Esophagus muscularis mucosa (tissue), 4 donors: ENCODE measurements at regions not wholly inside any gene's neighbourhood (a gene's known extent, or its start where the extent isn't known, plus 50 kb on each side); places are given as distances from the start of the nearest gene placed in this dataset.

Experiments
- EP300 ChIP-seq: sonication (generic); formaldehyde crosslinking; IDR thresholded peaks from one replicate; pipeline ENCODE4 v1.6.1; 2017; ENCODE audit warnings: antibody characterized with exemption
- POLR2A ChIP-seq: fragments of 450-650 bp; IDR thresholded peaks from one replicate; pipeline ENCODE4 v1.6.1; 2017; ENCODE audit warnings: antibody characterized with exemption, moderate library complexity, mild to moderate bottlenecking, low read depth
- POLR2AphosphoS5 ChIP-seq, 2 donors: sonication (generic); formaldehyde crosslinking; IDR thresholded peaks; one replicate each; pipeline ENCODE4 v1.6.1; 2017; ENCODE audit warnings: antibody characterized with exemption in 2 of 2
- TF ChIP-seq, protein P1 (sequence below), 3 experiments: fragments of 200-600 bp in 2 of 3; fragments of 450-650 bp in 1 of 3; sonication (generic) in 2 of 3; IDR thresholded peaks; one replicate each; pipeline ENCODE4 v1.5.1; 2017 to 2019; ENCODE audit warnings: antibody characterized with exemption in 3 of 3, mild to moderate bottlenecking in 2 of 3, moderate library complexity in 1 of 3

DNA sequence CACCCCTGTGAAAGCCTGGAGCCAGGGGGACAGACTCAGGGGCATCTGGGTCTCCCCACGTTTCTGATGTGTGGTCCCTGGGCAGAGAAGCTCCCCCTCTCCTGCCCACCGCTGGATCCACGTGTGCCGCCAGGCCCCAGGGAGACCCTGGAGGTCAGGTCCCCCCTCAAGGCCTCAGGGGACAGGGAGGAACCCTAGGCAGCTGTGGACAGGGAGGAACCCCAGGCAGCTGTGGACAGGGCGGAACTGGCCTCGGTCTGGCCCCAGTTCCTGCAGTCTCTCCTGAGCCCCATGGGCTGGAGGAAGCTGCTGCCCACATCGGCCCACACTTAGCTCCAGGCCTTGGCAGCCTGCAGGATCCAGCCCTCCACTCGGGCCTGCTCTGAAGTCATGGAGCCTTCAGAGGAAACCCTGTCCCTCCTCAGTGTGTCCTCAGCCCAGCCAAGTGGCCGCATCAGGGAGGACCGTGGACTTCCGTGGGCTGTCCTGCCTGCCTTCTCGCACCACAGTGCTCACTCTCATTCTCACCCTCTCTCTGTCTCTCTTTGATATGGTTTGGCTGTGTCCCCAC is 127.7 kb downstream of the BRD1 start:
- TF ChIP-seq, protein P1, sequence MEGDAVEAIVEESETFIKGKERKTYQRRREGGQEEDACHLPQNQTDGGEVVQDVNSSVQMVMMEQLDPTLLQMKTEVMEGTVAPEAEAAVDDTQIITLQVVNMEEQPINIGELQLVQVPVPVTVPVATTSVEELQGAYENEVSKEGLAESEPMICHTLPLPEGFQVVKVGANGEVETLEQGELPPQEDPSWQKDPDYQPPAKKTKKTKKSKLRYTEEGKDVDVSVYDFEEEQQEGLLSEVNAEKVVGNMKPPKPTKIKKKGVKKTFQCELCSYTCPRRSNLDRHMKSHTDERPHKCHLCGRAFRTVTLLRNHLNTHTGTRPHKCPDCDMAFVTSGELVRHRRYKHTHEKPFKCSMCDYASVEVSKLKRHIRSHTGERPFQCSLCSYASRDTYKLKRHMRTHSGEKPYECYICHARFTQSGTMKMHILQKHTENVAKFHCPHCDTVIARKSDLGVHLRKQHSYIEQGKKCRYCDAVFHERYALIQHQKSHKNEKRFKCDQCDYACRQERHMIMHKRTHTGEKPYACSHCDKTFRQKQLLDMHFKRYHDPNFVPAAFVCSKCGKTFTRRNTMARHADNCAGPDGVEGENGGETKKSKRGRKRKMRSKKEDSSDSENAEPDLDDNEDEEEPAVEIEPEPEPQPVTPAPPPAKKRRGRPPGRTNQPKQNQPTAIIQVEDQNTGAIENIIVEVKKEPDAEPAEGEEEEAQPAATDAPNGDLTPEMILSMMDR (IDR thresholded peaks at IDR 0.05), result no peak
- TF ChIP-seq POLR2A, result no peak
- no peak for TF ChIP-seq POLR2AphosphoS5 (IDR thresholded peaks at IDR 0.05)
- TF ChIP-seq EP300, result no peak
